Epithelial cell of proximal tubule (primary cell): ENCODE measurements at regions not wholly inside any gene's neighbourhood (a gene's known extent, or its start where the extent isn't known, plus 50 kb on each side); places are given as distances from the start of the nearest gene placed in this dataset.
A peak's percentile ranks its signal among the peaks of the same experiment; 100 is the strongest.

Experiments used
- DNase-seq: peaks from one replicate; pipeline ENCODE4 v3.0.0-alpha.2; 2011; ENCODE audit warnings: low read depth
- H3K4me3 ChIP-seq: 2 replicates; pipeline ENCODE4 v1.5.1; 2011; ENCODE audit warnings: low read depth, mild to moderate bottlenecking, low read length
- CTCF ChIP-seq: conservative IDR thresholded peaks from 2 replicates; pipeline ENCODE4 v1.5.1; 2012; ENCODE audit warnings: low read depth, mild to moderate bottlenecking, low read length

- no peak for DNase-seq
- H3K4me3 ChIP-seq: no peak overlapping the region
- no peak for TF ChIP-seq CTCF
Measured at GRCh38 chr11:91222830-91223229, 1000.0 kb upstream of the CHORDC1 start.

- TF ChIP-seq CTCF: no peak
- peak; percentile 15 for DNase-seq
- H3K4me3 ChIP-seq: no peak overlapping the region
Measured at GRCh38 chr11:91220476-91221202, 997.8 kb upstream of the CHORDC1 start.

GRCh38 chr11:91219535-91219934 is 996.7 kb upstream of the CHORDC1 start:
- no peak overlapping the region for H3K4me3 ChIP-seq
- no peak for TF ChIP-seq CTCF
- no peak for DNase-seq

GRCh38 chr11:91209751-91210150 is 986.9 kb upstream of the CHORDC1 start:
- TF ChIP-seq CTCF: no peak
- H3K4me3 ChIP-seq: no peak overlapping the region
- no peak for DNase-seq

GRCh38 chr11:91209306-91209705 is 986.5 kb upstream of the CHORDC1 start:
- TF ChIP-seq CTCF: no peak
- no peak for DNase-seq
- no peak overlapping the region for H3K4me3 ChIP-seq

GRCh38 chr11:91199866-91200265 is 977.0 kb upstream of the CHORDC1 start:
- no peak for TF ChIP-seq CTCF
- H3K4me3 ChIP-seq: no peak overlapping the region
- DNase-seq: no peak

GRCh38 chr11:91194546-91194945 is 971.7 kb upstream of the CHORDC1 start:
- TF ChIP-seq CTCF: no peak
- DNase-seq: no peak

More at GRCh38 chr11:91194546-91194945, 971.7 kb upstream of the CHORDC1 start:
- no peak overlapping the region for H3K4me3 ChIP-seq
